ENCODE measurements at regions not wholly inside any gene's neighbourhood (a gene's known extent, or its start where the extent isn't known, plus 50 kb on each side); places are given as distances from the start of the nearest gene placed in this dataset.

DNA sequence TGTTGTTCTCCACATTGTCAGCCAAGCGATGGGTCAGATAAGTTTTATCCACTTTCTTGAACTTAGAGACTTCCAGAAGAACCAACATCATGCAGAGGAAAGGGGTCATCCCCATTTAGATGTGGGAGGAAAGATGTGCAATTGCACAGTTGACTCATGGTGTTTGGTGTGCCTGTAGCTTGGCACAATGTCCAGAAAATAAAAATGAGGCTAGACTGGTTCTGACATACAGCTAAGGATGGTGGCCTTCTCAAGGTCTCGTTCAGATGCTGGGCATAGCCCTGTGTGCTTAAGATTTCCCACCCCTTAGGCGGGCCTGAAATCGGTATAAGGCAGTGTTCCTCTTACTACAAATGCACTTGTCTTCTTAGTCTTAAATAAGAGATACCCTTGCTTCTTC, 101.1 kb downstream of the PCDH7 start:
- Histone ChIP-seq H3K4me1 (ENCODE audit: control insufficient read depth, insufficient read depth, low read length) (peaks cover 5% of the 10 kb centered on the region), H3K36me3 (ENCODE audit: control insufficient read depth, insufficient read depth, low read length) (no peaks in the 10 kb centered on the region), H3K27me3 (ENCODE audit: control insufficient read depth, insufficient read depth, low read length) (no peaks in the 10 kb centered on the region), H3K4me3 (ENCODE audit: low read depth, low read length) (no peak overlapping the region), H3K9ac (ENCODE audit: low read depth, low read length) (no peak overlapping the region), H3K9me3 (ENCODE audit: control insufficient read depth, insufficient read depth, low read length) (no peaks in the 10 kb centered on the region)

DNA sequence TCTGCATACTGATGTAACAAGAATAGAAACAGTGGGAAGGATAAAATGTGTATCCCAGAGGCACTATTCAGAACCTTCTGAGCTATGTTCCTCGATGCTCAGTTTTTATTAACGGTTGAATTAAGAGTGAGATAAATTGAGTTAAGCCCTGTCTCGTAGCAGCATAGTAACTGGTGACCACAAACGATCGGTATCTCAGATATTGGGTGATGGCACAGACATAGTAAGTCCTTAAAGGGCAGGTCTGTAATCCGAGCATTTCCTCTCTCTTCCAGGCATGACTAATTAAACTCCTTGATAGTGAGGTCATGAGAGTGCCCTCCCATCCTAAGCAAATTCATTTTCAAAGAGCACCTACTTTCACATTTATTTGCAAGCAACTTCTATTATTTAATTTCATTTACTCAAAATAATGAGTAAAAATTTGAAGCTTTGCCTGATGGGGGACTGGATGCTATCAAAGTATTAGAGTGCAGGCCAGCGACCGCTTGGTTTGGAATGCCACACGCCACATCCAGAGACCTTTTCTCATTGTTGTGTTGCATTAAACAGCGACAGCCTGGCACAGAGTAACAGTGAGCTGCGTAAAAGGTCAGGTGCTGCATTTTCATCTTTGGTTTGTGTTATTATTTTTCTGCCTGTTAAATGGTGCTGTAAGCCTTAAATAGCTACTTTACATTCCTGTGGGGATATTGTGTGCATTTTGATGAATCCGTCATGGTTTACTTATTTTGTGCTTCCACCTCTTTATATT, 101.9 kb downstream of the PCDH7 start:
- no peaks in the 10 kb centered on the region for H3K9me3 ChIP-seq (ENCODE audit: control insufficient read depth, insufficient read depth, low read length)
- no peak overlapping the region for H3K9ac ChIP-seq (ENCODE audit: low read depth, low read length)
- H3K27me3 ChIP-seq (ENCODE audit: control insufficient read depth, insufficient read depth, low read length): no peaks in the 10 kb centered on the region
- no peaks in the 10 kb centered on the region for H3K36me3 ChIP-seq (ENCODE audit: control insufficient read depth, insufficient read depth, low read length)
- H3K4me3 ChIP-seq (ENCODE audit: low read depth, low read length): no peak overlapping the region
- H3K4me1 ChIP-seq (ENCODE audit: control insufficient read depth, insufficient read depth, low read length): peaks cover 5% of the 10 kb centered on the region

DNA sequence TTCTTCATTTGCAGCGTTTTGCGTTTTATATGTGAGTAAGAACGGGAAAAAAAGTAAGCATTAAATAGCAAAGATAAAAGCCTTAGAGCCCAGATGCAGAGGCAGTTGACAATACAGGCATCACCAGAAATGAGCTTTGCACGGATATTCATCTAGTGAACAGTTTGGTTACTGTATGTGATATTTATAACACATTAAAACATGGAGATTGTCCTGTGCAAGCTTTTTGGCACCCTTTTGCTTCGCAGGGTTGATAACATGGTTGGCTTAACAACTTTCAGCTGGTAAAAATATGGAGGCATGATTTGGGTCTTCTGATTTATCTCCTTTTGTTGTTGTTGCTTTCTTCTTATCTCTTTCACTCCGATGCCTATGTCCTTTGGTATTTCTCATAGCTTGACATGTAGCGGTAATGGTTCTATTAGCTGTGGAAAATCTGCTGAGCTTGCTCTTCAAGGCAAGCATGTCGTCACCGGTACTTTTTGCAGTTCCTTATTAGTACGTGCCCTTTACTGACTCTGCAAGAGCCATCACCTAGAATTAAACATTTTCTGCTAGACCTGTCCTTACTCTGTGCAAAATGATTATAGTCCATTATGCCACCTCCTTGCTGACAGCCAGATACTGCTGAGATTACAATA, 102.9 kb downstream of the PCDH7 start:
- Histone ChIP-seq H3K9ac (ENCODE audit: low read depth, low read length) (no peak overlapping the region), H3K4me3 (ENCODE audit: low read depth, low read length) (no peak overlapping the region), H3K36me3 (ENCODE audit: control insufficient read depth, insufficient read depth, low read length) (no peaks in the 10 kb centered on the region), H3K4me1 (ENCODE audit: control insufficient read depth, insufficient read depth, low read length) (peaks cover 5% of the 10 kb centered on the region), H3K9me3 (ENCODE audit: control insufficient read depth, insufficient read depth, low read length) (no peaks in the 10 kb centered on the region), H3K27me3 (ENCODE audit: control insufficient read depth, insufficient read depth, low read length) (no peaks in the 10 kb centered on the region)

DNA sequence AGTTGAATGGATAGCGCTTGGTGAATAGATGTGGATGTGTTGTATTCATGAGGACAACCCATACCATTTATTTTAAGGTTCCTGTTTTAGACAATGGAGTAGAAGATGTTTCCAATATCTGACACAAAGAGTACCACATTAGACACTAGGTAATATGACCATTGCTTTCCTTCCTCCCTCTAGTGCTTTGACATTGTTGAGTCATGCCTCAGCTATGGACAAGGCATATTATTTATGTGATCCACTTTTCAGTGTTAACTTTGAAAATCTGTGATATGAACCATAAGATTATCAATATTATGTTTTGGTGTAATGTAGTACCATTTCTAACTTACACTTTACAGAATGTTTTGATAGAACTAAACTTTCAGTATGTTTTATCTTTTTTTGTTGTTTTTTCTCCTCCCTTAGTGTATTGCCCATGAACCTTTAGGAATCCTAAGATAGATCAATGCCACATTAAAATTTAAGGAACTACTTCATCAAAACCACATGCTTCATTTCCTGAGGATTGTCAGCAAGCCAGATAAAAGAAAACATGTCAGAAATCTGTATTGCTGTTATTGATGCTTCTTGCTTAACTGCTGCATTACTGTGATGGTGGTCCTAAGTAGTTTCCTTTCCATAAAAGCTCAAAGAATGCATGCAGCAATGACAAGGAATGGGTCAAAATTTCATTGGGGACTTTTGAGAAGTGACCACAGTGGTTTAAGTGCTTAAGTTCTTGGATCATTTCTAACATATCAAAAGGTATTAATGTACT, 105.0 kb downstream of the PCDH7 start:
- no peak overlapping the region for H3K4me3 ChIP-seq (ENCODE audit: low read depth, low read length)
- H3K27me3 ChIP-seq (ENCODE audit: control insufficient read depth, insufficient read depth, low read length): no peaks in the 10 kb centered on the region
- H3K9me3 ChIP-seq (ENCODE audit: control insufficient read depth, insufficient read depth, low read length): no peaks in the 10 kb centered on the region
- no peaks in the 10 kb centered on the region for H3K36me3 ChIP-seq (ENCODE audit: control insufficient read depth, insufficient read depth, low read length)
- no peak overlapping the region for H3K9ac ChIP-seq (ENCODE audit: low read depth, low read length)
- H3K4me1 ChIP-seq (ENCODE audit: control insufficient read depth, insufficient read depth, low read length): no peaks in the 10 kb centered on the region

DNA sequence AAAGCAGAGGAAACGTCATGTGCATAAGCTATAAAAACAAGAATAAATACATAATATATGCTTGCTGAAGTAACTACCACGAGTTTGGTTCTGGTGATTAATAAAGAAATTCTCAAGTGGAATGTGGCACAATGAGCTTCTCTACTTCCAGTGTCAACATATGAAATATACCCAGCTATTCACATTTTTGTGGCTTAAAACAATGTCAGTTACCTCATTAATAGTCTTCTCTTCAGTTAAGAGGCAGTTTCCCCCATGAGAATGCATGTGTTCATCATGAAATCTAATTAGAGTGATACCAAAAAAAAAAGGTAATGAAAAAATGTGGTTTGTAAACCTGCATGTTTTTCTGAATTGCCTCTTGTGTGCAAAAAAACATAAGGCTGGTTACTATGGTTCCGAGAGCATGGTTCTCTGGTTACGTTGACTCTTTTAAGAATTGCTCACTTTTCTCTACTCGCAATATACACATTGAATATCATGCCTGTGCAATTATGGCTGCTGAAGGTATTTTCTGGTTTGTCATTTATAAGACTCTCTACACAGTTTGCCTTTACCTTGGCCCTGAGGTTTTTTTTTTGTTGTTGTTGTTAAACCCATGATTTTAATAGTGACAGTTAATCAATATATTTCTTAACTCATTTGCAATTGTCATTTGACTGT, 108.2 kb downstream of the PCDH7 start:
- no peak overlapping the region for H3K4me3 ChIP-seq (ENCODE audit: low read depth, low read length)
- no peaks in the 10 kb centered on the region for H3K4me1 ChIP-seq (ENCODE audit: control insufficient read depth, insufficient read depth, low read length)
- H3K27me3 ChIP-seq (ENCODE audit: control insufficient read depth, insufficient read depth, low read length): no peaks in the 10 kb centered on the region
- H3K9me3 ChIP-seq (ENCODE audit: control insufficient read depth, insufficient read depth, low read length): no peaks in the 10 kb centered on the region
- H3K36me3 ChIP-seq (ENCODE audit: control insufficient read depth, insufficient read depth, low read length): no peaks in the 10 kb centered on the region
- H3K9ac ChIP-seq (ENCODE audit: low read depth, low read length): no peak overlapping the region

DNA sequence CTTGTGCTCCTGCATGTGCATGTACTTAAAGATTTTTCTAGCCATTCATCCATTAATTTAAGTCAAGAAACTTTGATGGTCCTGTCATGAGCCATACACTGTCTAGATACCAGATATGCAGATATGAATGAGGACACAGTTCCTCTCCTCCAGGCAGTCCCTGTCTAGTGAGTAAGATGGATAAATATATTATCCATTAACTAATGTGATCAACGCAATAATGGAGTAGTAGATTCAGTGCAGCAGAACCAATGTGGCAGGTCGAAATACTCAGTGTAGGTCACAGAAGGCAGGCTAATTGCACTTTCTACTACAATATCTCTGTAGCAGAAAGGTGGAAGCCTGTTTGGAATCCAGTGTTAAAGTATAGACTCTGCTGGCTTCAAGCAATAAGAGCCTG, 112.5 kb downstream of the PCDH7 start:
- no peaks in the 10 kb centered on the region for H3K27me3 ChIP-seq (ENCODE audit: control insufficient read depth, insufficient read depth, low read length)
- H3K9me3 ChIP-seq (ENCODE audit: control insufficient read depth, insufficient read depth, low read length): no peaks in the 10 kb centered on the region
- no peaks in the 10 kb centered on the region for H3K36me3 ChIP-seq (ENCODE audit: control insufficient read depth, insufficient read depth, low read length)
- H3K4me1 ChIP-seq (ENCODE audit: control insufficient read depth, insufficient read depth, low read length): peaks cover 8% of the 10 kb centered on the region
- H3K4me3 ChIP-seq (ENCODE audit: low read depth, low read length): no peak overlapping the region
- H3K9ac ChIP-seq (ENCODE audit: low read depth, low read length): no peak overlapping the region

DNA sequence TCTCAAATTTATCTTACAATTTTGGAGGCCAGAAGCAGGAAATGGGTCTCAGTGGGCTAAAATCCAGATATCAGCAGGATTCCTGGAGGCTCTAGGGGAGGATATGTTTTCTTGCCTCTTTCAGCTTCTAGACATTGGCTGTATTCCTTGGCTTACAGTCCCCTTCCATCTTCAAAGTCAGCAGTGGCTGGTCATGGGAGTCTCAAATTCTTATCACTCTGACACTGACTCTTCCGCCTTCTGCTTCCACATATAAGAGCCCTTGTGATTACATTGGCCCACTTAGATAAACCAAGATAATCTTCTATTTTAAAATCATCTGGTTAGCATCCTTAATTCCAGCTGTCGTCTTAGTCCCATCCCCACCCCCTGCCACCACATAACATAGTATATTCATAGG, 113.0 kb downstream of the PCDH7 start:
- Histone ChIP-seq H3K9ac (ENCODE audit: low read depth, low read length) (no peak overlapping the region), H3K27me3 (ENCODE audit: control insufficient read depth, insufficient read depth, low read length) (no peaks in the 10 kb centered on the region), H3K36me3 (ENCODE audit: control insufficient read depth, insufficient read depth, low read length) (no peaks in the 10 kb centered on the region), H3K9me3 (ENCODE audit: control insufficient read depth, insufficient read depth, low read length) (no peaks in the 10 kb centered on the region), H3K4me1 (ENCODE audit: control insufficient read depth, insufficient read depth, low read length) (peaks cover 8% of the 10 kb centered on the region), H3K4me3 (ENCODE audit: low read depth, low read length) (no peak overlapping the region)

DNA sequence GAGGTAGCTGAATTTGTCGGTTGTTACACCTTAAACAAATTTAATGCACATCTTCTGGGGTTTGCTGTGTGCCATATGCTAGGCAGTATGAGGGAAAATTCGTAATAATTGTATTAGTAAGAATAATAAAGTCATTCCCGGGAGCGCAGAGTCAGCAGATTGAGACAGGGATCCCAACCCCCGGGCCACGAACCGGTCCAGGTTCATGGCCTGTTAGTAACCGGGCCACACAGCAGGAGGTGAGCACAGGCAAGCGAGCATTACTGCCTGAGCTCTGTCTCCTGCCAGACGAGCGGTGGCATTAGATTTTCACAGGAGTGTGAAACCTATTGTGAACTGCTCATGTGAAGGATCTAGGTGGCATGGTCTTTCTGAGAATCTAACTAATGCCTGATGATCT, 114.9 kb downstream of the PCDH7 start:
- Histone ChIP-seq H3K4me1 (ENCODE audit: control insufficient read depth, insufficient read depth, low read length) (peaks cover 8% of the 10 kb centered on the region), H3K9ac (ENCODE audit: low read depth, low read length) (no peak overlapping the region), H3K9me3 (ENCODE audit: control insufficient read depth, insufficient read depth, low read length) (no peaks in the 10 kb centered on the region), H3K36me3 (ENCODE audit: control insufficient read depth, insufficient read depth, low read length) (no peaks in the 10 kb centered on the region), H3K27me3 (ENCODE audit: control insufficient read depth, insufficient read depth, low read length) (no peaks in the 10 kb centered on the region), H3K4me3 (ENCODE audit: low read depth, low read length) (no peak overlapping the region)

DNA sequence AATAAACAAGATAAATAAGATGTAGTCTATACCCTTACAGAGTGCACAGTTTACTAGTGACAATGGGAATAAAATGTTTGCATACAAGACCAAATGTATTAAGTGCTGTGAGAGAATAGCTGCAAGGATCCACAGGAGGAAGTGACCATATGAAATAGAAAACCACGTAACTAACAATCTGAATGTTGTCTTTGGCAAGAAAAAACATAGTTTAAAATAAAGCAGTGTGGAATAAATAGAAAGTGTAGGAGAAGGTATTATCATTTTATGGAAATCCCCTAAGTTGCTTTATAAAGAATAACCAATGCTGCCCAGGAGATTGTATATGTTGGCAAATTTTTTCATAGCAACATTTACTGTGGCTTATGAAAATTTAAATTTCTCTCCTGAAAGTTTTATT, 116.1 kb downstream of the PCDH7 start:
- Histone ChIP-seq H3K9me3 (ENCODE audit: control insufficient read depth, insufficient read depth, low read length) (no peaks in the 10 kb centered on the region), H3K27me3 (ENCODE audit: control insufficient read depth, insufficient read depth, low read length) (no peaks in the 10 kb centered on the region), H3K4me3 (ENCODE audit: low read depth, low read length) (no peak overlapping the region), H3K4me1 (ENCODE audit: control insufficient read depth, insufficient read depth, low read length) (peaks cover 8% of the 10 kb centered on the region), H3K9ac (ENCODE audit: low read depth, low read length) (no peak overlapping the region), H3K36me3 (ENCODE audit: control insufficient read depth, insufficient read depth, low read length) (no peaks in the 10 kb centered on the region)

DNA sequence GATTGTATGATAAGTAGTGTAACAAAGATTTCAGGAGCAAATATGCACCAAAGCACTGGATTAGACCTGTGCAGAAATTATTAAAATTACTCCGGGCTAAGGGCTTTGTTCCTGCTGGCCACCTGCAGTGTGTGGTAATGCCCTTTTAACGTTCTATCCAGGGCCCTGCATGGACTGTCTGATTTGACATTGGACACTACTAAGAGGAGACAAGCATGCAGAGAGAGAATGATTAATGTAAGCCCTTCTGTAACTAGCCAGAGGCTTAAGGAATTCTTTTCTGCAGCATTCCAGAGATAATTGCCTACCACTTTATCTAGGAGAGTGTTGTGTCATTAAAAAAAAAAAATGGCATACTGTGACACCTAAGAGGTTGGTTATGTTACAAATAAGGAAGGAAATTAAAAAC, 117.0 kb downstream of the PCDH7 start:
- H3K4me1 ChIP-seq (ENCODE audit: control insufficient read depth, insufficient read depth, low read length): peaks cover 8% of the 10 kb centered on the region
- H3K9ac ChIP-seq (ENCODE audit: low read depth, low read length): no peak overlapping the region
- H3K4me3 ChIP-seq (ENCODE audit: low read depth, low read length): no peak overlapping the region
- no peaks in the 10 kb centered on the region for H3K36me3 ChIP-seq (ENCODE audit: control insufficient read depth, insufficient read depth, low read length)
- H3K9me3 ChIP-seq (ENCODE audit: control insufficient read depth, insufficient read depth, low read length): no peaks in the 10 kb centered on the region
- no peaks in the 10 kb centered on the region for H3K27me3 ChIP-seq (ENCODE audit: control insufficient read depth, insufficient read depth, low read length)

DNA sequence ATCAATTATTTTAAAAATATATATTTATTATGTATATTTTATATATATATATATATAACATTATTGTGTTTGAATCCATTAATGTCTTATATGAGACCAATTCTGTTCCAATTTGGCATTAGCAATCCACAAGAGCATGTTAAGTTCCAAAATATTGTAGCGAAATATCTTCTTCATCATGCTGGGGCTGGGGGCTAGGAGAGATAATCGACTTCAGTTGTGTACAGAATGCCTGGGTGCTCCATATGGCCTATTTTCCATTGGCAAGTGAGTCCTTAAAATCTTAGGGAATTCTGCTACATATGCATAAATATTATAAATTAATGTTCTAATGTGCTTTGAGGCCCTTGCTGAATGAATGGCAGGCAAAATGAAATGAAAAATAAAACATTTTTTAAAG, 117.7 kb downstream of the PCDH7 start:
- Histone ChIP-seq H3K9ac (ENCODE audit: low read depth, low read length) (no peak overlapping the region), H3K9me3 (ENCODE audit: control insufficient read depth, insufficient read depth, low read length) (no peaks in the 10 kb centered on the region), H3K36me3 (ENCODE audit: control insufficient read depth, insufficient read depth, low read length) (no peaks in the 10 kb centered on the region), H3K4me3 (ENCODE audit: low read depth, low read length) (no peak overlapping the region), H3K4me1 (ENCODE audit: control insufficient read depth, insufficient read depth, low read length) (peaks cover 8% of the 10 kb centered on the region), H3K27me3 (ENCODE audit: control insufficient read depth, insufficient read depth, low read length) (no peaks in the 10 kb centered on the region)
